Neuronal stem cell (in vitro differentiated cells): ENCODE measurements at regions not wholly inside any gene's neighbourhood (a gene's known extent, or its start where the extent isn't known, plus 50 kb on each side); places are given as distances from the start of the nearest gene placed in this dataset.

Experiments
- DNase-seq: peaks from one replicate; pipeline ENCODE4 v3.0.0-alpha.2; 2013; ENCODE audit warnings: low spot score
- H2AFZ ChIP-seq: one replicate; pipeline ENCODE4 v1.6.1; 2013; ENCODE audit warnings: mild to moderate bottlenecking, low read length, inconsistent platforms
- H2AK5ac ChIP-seq: 2 replicates; pipeline ENCODE4 v1.6.1; 2013; ENCODE audit warnings: low read depth, mild to moderate bottlenecking, inconsistent platforms, low read length, moderate library complexity, mixed read lengths
- H2BK120ac ChIP-seq: 2 replicates; pipeline ENCODE4 v1.6.1; 2013; ENCODE audit warnings: low read depth, mild to moderate bottlenecking, inconsistent platforms, low read length, moderate library complexity, mixed read lengths
- H2BK12ac ChIP-seq: one replicate; pipeline ENCODE4 v1.6.1; 2013; ENCODE audit warnings: low read length, inconsistent platforms
- H2BK15ac ChIP-seq: 2 replicates; pipeline ENCODE4 v1.6.1; 2013; ENCODE audit warnings: mild to moderate bottlenecking, low read length, inconsistent platforms, mixed read lengths
- H2BK5ac ChIP-seq: one replicate; pipeline ENCODE4 v1.6.1; 2013; ENCODE audit warnings: inconsistent platforms, mild to moderate bottlenecking, low read length, moderate library complexity
- H3K14ac ChIP-seq: one replicate; pipeline ENCODE4 v1.6.1; 2013; ENCODE audit warnings: low read length, inconsistent platforms
- H3K18ac ChIP-seq: 2 replicates; pipeline ENCODE4 v1.6.1; 2013; ENCODE audit warnings: low read length, inconsistent platforms
- H3K23ac ChIP-seq: 2 replicates; pipeline ENCODE4 v1.6.1; 2013; ENCODE audit warnings: low read depth, mild to moderate bottlenecking, mixed read lengths, low read length, inconsistent platforms; ENCODE audit not compliant: poor library complexity
- H3K27ac ChIP-seq: replicated peaks from 3 replicates; pipeline ENCODE4 v1.5.1; 2013; ENCODE audit warnings: low read length, inconsistent platforms
- H3K27me3 ChIP-seq, 3 experiments: 2 replicates each; pipeline ENCODE4 v1.6.1; 2013; ENCODE audit warnings: low read length in 3 of 3, mild to moderate bottlenecking in 2 of 3, inconsistent platforms in 1 of 3, low read depth in 1 of 3, mixed read lengths in 1 of 3, moderate library complexity in 1 of 3; ENCODE audit not compliant: control insufficient read depth in 3 of 3, insufficient read depth in 3 of 3
- H3K36me3 ChIP-seq, 2 donors: replicated peaks in 1 of 2; 2 replicates each; pipeline ENCODE4 v1.6.1; 2013; ENCODE audit warnings: low read length in 2 of 2; ENCODE audit not compliant: control insufficient read depth in 2 of 2, insufficient read depth in 2 of 2
- H3K4ac ChIP-seq: 2 replicates; pipeline ENCODE4 v1.6.1; 2013; ENCODE audit warnings: inconsistent platforms, mild to moderate bottlenecking, low read length, moderate library complexity
- H3K4me1 ChIP-seq, 2 donors: 1 replicate in 1 of 2; 2 replicates in 1 of 2; pipeline ENCODE4 v1.6.1; 2013; ENCODE audit warnings: low read length in 2 of 2, low read depth in 1 of 2; ENCODE audit not compliant: control insufficient read depth in 2 of 2, insufficient read depth in 1 of 2
- H3K4me2 ChIP-seq: one replicate; pipeline ENCODE4 v1.6.1; 2013; ENCODE audit warnings: mild to moderate bottlenecking, low read length, inconsistent platforms; ENCODE audit not compliant: insufficient read depth, poor library complexity, severe bottlenecking
- H3K4me3 ChIP-seq, 2 donors: 2 replicates each; pipeline ENCODE4 v1.5.1; 2013; ENCODE audit warnings: low read length in 2 of 2, mild to moderate bottlenecking in 2 of 2, inconsistent platforms in 1 of 2, moderate library complexity in 1 of 2
- H3K79me1 ChIP-seq: one replicate; pipeline ENCODE4 v1.6.1; 2013; ENCODE audit warnings: low read depth, mild to moderate bottlenecking, inconsistent platforms, low read length, moderate library complexity
- H3K9ac ChIP-seq: one replicate; pipeline ENCODE4 v1.6.1; 2013; ENCODE audit warnings: mild to moderate bottlenecking, low read depth, low read length, inconsistent platforms; ENCODE audit not compliant: poor library complexity
- H3K9me3 ChIP-seq, 2 donors: replicated peaks in 1 of 2; 2 replicates each; pipeline versions ENCODE3 to v1.6.1; 2013; ENCODE audit warnings: low read length in 2 of 2, mild to moderate bottlenecking in 2 of 2, inconsistent platforms in 1 of 2, low read depth in 1 of 2, mixed read lengths in 1 of 2, moderate library complexity in 1 of 2; ENCODE audit not compliant: control insufficient read depth in 2 of 2, insufficient read depth in 1 of 2
- H4K8ac ChIP-seq: one replicate; pipeline ENCODE4 v1.6.1; 2013; ENCODE audit warnings: low read depth, mild to moderate bottlenecking, inconsistent platforms, low read length, moderate library complexity
- H4K91ac ChIP-seq: one replicate; pipeline ENCODE4 v1.6.1; 2013; ENCODE audit warnings: low read length, low read depth, mild to moderate bottlenecking, inconsistent platforms; ENCODE audit not compliant: poor library complexity
- WGBS, 2 donors: extraction: QIAGEN DNeasy Blood & Tissue Kit; methylation state at CpG; one replicate each; pipeline ENCODE4 v1.1.7; 2013; ENCODE audit warnings: missing lambda C conversion rate in 2 of 2, mixed read lengths in 1 of 2; ENCODE audit not compliant: insufficient read length in 2 of 2, insufficient replicate concordance in 1 of 2; ENCODE audit errors: extremely low coverage in 2 of 2; 5-methylcytosine and 5-hydroxymethylcytosine counted together

DNA sequence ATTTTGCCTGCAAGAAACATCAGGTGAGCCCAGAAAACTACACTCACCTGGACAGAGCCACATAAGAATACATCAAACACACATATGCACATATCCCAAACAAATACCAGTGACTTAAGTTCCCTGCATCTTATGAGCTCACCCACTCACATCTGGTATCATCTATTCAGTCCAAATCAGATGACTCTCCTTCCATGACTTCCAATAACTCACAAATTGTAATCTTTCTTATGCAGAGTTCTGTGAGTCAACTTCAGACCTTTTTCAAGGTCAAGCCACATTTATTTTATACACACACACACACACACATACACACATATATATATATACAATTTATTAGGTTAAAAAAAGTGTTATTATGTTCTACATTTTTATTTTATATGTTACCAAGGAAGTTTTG is 1711.9 kb upstream of the CDH9 start:
- Histone ChIP-seq H3K4ac (no peak overlapping the region), H3K23ac (no peak overlapping the region), H3K4me3 (no peak overlapping the region), H2AK5ac (no peak overlapping the region), H4K91ac (no peak overlapping the region), H3K36me3 (no peaks in the 10 kb centered on the region), H3K27ac (no peak overlapping the region), H2BK12ac (no peak overlapping the region), H2BK15ac (no peak overlapping the region), H3K27me3 (no peaks in the 10 kb centered on the region), H3K4me2 (no peak overlapping the region), H2BK5ac (no peak overlapping the region), H3K18ac (no peak overlapping the region), H3K9me3 (peaks cover 0 to 3% of the 10 kb centered on the region in 2 donors), H3K14ac (no peak overlapping the region), H3K79me1 (no peaks in the 10 kb centered on the region), H2AFZ (no peak overlapping the region), H4K8ac (no peak overlapping the region), H3K4me1 (no peaks in the 10 kb centered on the region), H2BK120ac (no peak overlapping the region), H3K9ac (no peak overlapping the region)
- DNase-seq = no peak

DNA sequence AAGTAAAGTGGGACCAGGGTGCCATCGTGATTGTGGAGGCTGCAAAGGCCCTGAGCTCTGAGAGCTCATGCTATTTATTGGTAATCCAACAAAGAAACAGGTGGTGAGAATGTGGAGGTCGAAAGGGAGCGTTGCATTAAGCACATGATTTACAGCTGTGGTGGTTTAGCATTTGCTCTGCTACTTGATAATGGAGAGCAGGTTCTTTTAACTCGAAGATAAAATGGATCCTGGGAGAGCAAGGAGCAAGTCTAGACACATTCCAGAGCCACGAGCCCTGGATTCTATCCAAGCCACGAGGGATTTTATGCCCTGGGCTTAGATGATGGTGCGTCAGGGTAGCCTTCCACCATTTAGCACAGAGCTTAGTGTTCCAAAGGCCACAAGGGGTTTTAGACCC is 1710.1 kb upstream of the CDH9 start:
- H2BK5ac ChIP-seq = no peak overlapping the region
- H2AK5ac ChIP-seq = no peak overlapping the region
- H3K4ac ChIP-seq = no peak overlapping the region
- no peak overlapping the region for H2BK12ac ChIP-seq
- no peak overlapping the region for H3K23ac ChIP-seq
- no peak overlapping the region for H3K18ac ChIP-seq
- H3K79me1 ChIP-seq = no peaks in the 10 kb centered on the region
- H3K4me2 ChIP-seq = no peak overlapping the region
- no peak overlapping the region for H4K91ac ChIP-seq
- H3K14ac ChIP-seq = no peak overlapping the region
- H3K4me1 ChIP-seq = no peaks in the 10 kb centered on the region
- no peak overlapping the region for H3K9ac ChIP-seq
- no peak overlapping the region for H3K4me3 ChIP-seq
- no peak overlapping the region for H3K27ac ChIP-seq
- no peak overlapping the region for H2BK15ac ChIP-seq
- WGBS, 2 donors = no CpG with 5 or more reads among the region's 7 CpGs
- peaks cover 0 to 3% of the 10 kb centered on the region in 2 donors for H3K9me3 ChIP-seq
- peak overlapping the region; percentile 69 for H2AFZ ChIP-seq
- H3K36me3 ChIP-seq = no peaks in the 10 kb centered on the region
- no peak for DNase-seq
- no peak overlapping the region for H2BK120ac ChIP-seq
- H4K8ac ChIP-seq = no peak overlapping the region
- no peaks in the 10 kb centered on the region for H3K27me3 ChIP-seq

DNA sequence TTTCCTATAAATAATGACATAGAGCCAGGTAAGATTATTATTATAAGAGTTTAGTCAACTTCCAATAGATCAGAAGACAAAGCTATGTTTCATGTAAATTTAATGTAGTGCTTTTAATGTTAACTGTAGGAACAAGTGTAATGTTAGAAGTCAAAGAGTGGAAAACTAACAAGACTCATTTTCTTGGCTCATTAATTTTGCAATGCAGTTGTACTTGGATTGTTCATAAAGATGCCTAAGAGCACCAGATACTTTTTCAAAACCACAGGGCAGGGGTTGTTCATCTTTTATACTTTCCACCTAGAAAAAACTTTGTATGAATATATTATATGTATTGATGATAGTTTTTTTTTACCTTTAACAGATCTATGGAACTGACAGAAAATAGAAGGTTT is 1705.3 kb upstream of the CDH9 start:
- Histone ChIP-seq H3K4me2 (no peak overlapping the region), H3K27me3 (no peaks in the 10 kb centered on the region), H3K14ac (no peak overlapping the region), H2AFZ (no peak overlapping the region), H2BK15ac (no peak overlapping the region), H2BK120ac (no peak overlapping the region), H3K23ac (no peak overlapping the region), H3K36me3 (no peaks in the 10 kb centered on the region), H4K91ac (no peak overlapping the region), H3K18ac (no peak overlapping the region), H3K27ac (no peak overlapping the region), H3K79me1 (no peaks in the 10 kb centered on the region), H3K4ac (no peak overlapping the region), H4K8ac (no peak overlapping the region), H3K9ac (no peak overlapping the region), H3K4me3 (no peak overlapping the region), H2BK12ac (no peak overlapping the region), H2BK5ac (no peak overlapping the region), H3K4me1 (no peaks in the 10 kb centered on the region), H2AK5ac (no peak overlapping the region), H3K9me3 (peaks cover 0 to 1% of the 10 kb centered on the region in 2 donors)
- DNase-seq = no peak

- Histone ChIP-seq H3K27me3 (no peaks in the 10 kb centered on the region), H3K27ac (no peak overlapping the region), H3K9ac (no peak overlapping the region), H3K23ac (no peak overlapping the region), H3K14ac (no peak overlapping the region), H3K4me3 (no peak overlapping the region), H2BK15ac (no peak overlapping the region), H4K91ac (no peak overlapping the region), H3K4me1 (no peaks in the 10 kb centered on the region), H2BK120ac (no peak overlapping the region), H3K9me3 (no peaks in the 10 kb centered on the region), H3K18ac (no peak overlapping the region), H3K4me2 (no peak overlapping the region), H3K79me1 (no peaks in the 10 kb centered on the region), H2BK12ac (no peak overlapping the region), H3K36me3 (no peaks in the 10 kb centered on the region), H2BK5ac (no peak overlapping the region), H2AK5ac (no peak overlapping the region), H2AFZ (no peak overlapping the region), H4K8ac (no peak overlapping the region), H3K4ac (no peak overlapping the region)
- no CpG with 5 or more reads among the region's 1 CpG for WGBS, 2 donors
- no peak for DNase-seq
Observed at GRCh38 chr5:28743025-28743715, 1704.8 kb upstream of the CDH9 start.
